CD14-positive monocyte (primary cell): ENCODE measurements at regions not wholly inside any gene's neighbourhood (a gene's known extent, or its start where the extent isn't known, plus 50 kb on each side); places are given as distances from the start of the nearest gene placed in this dataset.

Experiments used
- DNase-seq, 3 donors: peaks; one replicate each; pipeline ENCODE4 v3.0.0-alpha.2; 2011 to 2022
- H2AFZ ChIP-seq: 2 replicates; pipeline ENCODE4 v1.6.0; 2012; ENCODE audit warnings: mild to moderate bottlenecking, low read depth, low read length, inconsistent platforms; ENCODE audit not compliant: insufficient read depth, poor library complexity, severe bottlenecking
- H3K27ac ChIP-seq, 2 donors: 1 replicate in 1 of 2; 2 replicates in 1 of 2; pipeline ENCODE4 v1.5.1; 2012 to 2013; ENCODE audit warnings: low read length in 2 of 2, control low read depth in 1 of 2, inconsistent platforms in 1 of 2, low read depth in 1 of 2, mild to moderate bottlenecking in 1 of 2
- H3K27me3 ChIP-seq, 2 donors: one replicate each; pipeline versions ENCODE4 v1.6.0 to v1.6.1; 2011 to 2013; ENCODE audit warnings: low read length in 2 of 2; ENCODE audit not compliant: control insufficient read depth in 2 of 2, insufficient read depth in 2 of 2
- H3K36me3 ChIP-seq, 2 donors: replicated peaks in 1 of 2; 1 replicate in 1 of 2; 2 replicates in 1 of 2; pipeline versions ENCODE4 v1.5.1 to v1.6.1; 2012 to 2013; ENCODE audit warnings: low read length in 2 of 2, control low read depth in 1 of 2, inconsistent platforms in 1 of 2, mild to moderate bottlenecking in 1 of 2; ENCODE audit not compliant: insufficient read depth in 2 of 2, control insufficient read depth in 1 of 2
- H3K4me1 ChIP-seq, 2 donors: 1 replicate in 1 of 2; 2 replicates in 1 of 2; pipeline versions ENCODE4 v1.5.1 to v1.6.1; 2012 to 2013; ENCODE audit warnings: low read length in 2 of 2, control low read depth in 1 of 2, inconsistent platforms in 1 of 2, mild to moderate bottlenecking in 1 of 2, moderate library complexity in 1 of 2; ENCODE audit not compliant: insufficient read depth in 2 of 2, control insufficient read depth in 1 of 2
- H3K4me2 ChIP-seq: replicated peaks from 2 replicates; pipeline ENCODE3; 2012; ENCODE audit warnings: low read length, moderate library complexity, mild to moderate bottlenecking; ENCODE audit not compliant: poor library complexity, severe bottlenecking; ENCODE audit errors: extremely low read depth
- H3K4me3 ChIP-seq, 3 experiments: fragments of 200-600 bp in 1 of 3; sonication (generic) in 1 of 3; replicated peaks in 1 of 3; 1 replicate in 2 of 3; 2 replicates in 1 of 3; pipeline ENCODE4 v1.5.1; 2011 to 2013; ENCODE audit warnings: low read length in 3 of 3, mild to moderate bottlenecking in 3 of 3, control low read depth in 2 of 3, low read depth in 2 of 3, inconsistent platforms in 1 of 3, moderate library complexity in 1 of 3
- H3K79me2 ChIP-seq: 2 replicates; pipeline ENCODE4 v1.6.0; 2012; ENCODE audit warnings: mild to moderate bottlenecking, control low read depth, inconsistent platforms, low read length, moderate library complexity; ENCODE audit not compliant: insufficient read depth
- H3K9ac ChIP-seq: 2 replicates; pipeline ENCODE4 v1.6.0; 2017; ENCODE audit warnings: low read length, mild to moderate bottlenecking; ENCODE audit not compliant: insufficient read depth, poor library complexity, severe bottlenecking
- H3K9me3 ChIP-seq, 2 donors: replicated peaks in 1 of 2; 1 replicate in 1 of 2; 2 replicates in 1 of 2; pipeline versions ENCODE4 v1.5.1 to v1.6.1; 2012 to 2013; ENCODE audit warnings: low read length in 2 of 2, control low read depth in 1 of 2; ENCODE audit not compliant: control insufficient read depth in 1 of 2, insufficient read depth in 1 of 2
- H4K20me1 ChIP-seq: 2 replicates; pipeline ENCODE4 v1.6.0; 2012; ENCODE audit warnings: mild to moderate bottlenecking, low read length, control low read depth, moderate library complexity; ENCODE audit not compliant: insufficient read depth
- H3K27ac Mint-ChIP-seq, 7 donors: one replicate each; pipeline ENCODE4 v1.8.0; 2020; ENCODE audit warnings: mild to moderate bottlenecking in 7 of 7, mixed read lengths in 7 of 7, moderate library complexity in 6 of 7, inconsistent platforms in 2 of 7
- H3K27me3 Mint-ChIP-seq, 3 donors: one replicate each; pipeline ENCODE4 v1.8.0; 2021 to 2022; ENCODE audit warnings: low read depth in 3 of 3, mild to moderate bottlenecking in 3 of 3, mixed read lengths in 3 of 3, moderate library complexity in 3 of 3, inconsistent platforms in 1 of 3
- H3K36me3 Mint-ChIP-seq, 2 donors: one replicate each; pipeline ENCODE4 v1.8.0; 2020; ENCODE audit warnings: mixed read lengths in 2 of 2, inconsistent platforms in 1 of 2, mild to moderate bottlenecking in 1 of 2
- H3K4me1 Mint-ChIP-seq: one replicate; pipeline ENCODE4 v1.8.0; 2020; ENCODE audit warnings: mild to moderate bottlenecking, mixed read lengths
- H3K4me3 Mint-ChIP-seq, 2 donors: one replicate each; pipeline ENCODE4 v1.8.0; 2020; ENCODE audit warnings: mild to moderate bottlenecking in 2 of 2, mixed read lengths in 2 of 2, moderate library complexity in 1 of 2
- H3K9me3 Mint-ChIP-seq, 7 donors: one replicate each; pipeline ENCODE4 v1.8.0; 2020 to 2022; ENCODE audit warnings: mixed read lengths in 7 of 7, mild to moderate bottlenecking in 6 of 7, moderate library complexity in 6 of 7, inconsistent platforms in 2 of 7
- WGBS: methylation state at CpG from one replicate; pipeline ENCODE4 v1.1.5; 2013; ENCODE audit warnings: missing lambda C conversion rate; ENCODE audit not compliant: insufficient coverage; 5-methylcytosine and 5-hydroxymethylcytosine counted together
- intact Hi-C, 2 donors: fragments of 100-400 bp; cut with micrococcal nuclease; formaldehyde crosslinking; loops; one replicate each; pipeline versions ENCODE4 v1.15.0 to v1.15.1; 2023
- TF ChIP-seq, protein P1 (sequence below): fragments of 200-600 bp; IDR thresholded peaks from one replicate; pipeline ENCODE4 v1.8.0; 2022; ENCODE audit warnings: antibody characterized with exemption, mild to moderate bottlenecking

- Mint-ChIP-seq H3K4me1 (peaks cover 3% of the 10 kb centered on the region), H3K27ac (no peak overlapping the region), H3K4me3 (no peak overlapping the region), H3K36me3 (no peaks in the 10 kb centered on the region), H3K9me3 (peaks cover 0 to 9% (median 1%) of the 10 kb centered on the region in 7 donors), H3K27me3 (peaks cover 3 to 12% (median 4%) of the 10 kb centered on the region in 3 donors)
- intact Hi-C loops: no loop called here
- TF ChIP-seq, protein P1, sequence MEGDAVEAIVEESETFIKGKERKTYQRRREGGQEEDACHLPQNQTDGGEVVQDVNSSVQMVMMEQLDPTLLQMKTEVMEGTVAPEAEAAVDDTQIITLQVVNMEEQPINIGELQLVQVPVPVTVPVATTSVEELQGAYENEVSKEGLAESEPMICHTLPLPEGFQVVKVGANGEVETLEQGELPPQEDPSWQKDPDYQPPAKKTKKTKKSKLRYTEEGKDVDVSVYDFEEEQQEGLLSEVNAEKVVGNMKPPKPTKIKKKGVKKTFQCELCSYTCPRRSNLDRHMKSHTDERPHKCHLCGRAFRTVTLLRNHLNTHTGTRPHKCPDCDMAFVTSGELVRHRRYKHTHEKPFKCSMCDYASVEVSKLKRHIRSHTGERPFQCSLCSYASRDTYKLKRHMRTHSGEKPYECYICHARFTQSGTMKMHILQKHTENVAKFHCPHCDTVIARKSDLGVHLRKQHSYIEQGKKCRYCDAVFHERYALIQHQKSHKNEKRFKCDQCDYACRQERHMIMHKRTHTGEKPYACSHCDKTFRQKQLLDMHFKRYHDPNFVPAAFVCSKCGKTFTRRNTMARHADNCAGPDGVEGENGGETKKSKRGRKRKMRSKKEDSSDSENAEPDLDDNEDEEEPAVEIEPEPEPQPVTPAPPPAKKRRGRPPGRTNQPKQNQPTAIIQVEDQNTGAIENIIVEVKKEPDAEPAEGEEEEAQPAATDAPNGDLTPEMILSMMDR: no peak
- 100% methylated on average over 2 of the region's 8 CpGs for WGBS
- Histone ChIP-seq H3K9ac (no peak overlapping the region), H3K4me2 (no peak overlapping the region), H4K20me1 (no peaks in the 10 kb centered on the region), H2AFZ (no peak overlapping the region), H3K27ac (no peak overlapping the region), H3K4me3 (no peak overlapping the region), H3K4me1 (no peaks in the 10 kb centered on the region), H3K27me3 (no peaks in the 10 kb centered on the region), H3K36me3 (no peaks in the 10 kb centered on the region), H3K79me2 (no peaks in the 10 kb centered on the region), H3K9me3 (no peaks in the 10 kb centered on the region)
- DNase-seq: no peak
These were observed 226.1 kb downstream of the BCOR start for GRCh38 chrX:39871648-39872047.

- TF ChIP-seq, protein P1: no peak
- Mint-ChIP-seq H3K27ac (no peak overlapping the region), H3K4me3 (no peak overlapping the region), H3K27me3 (peaks cover 3 to 8% (median 4%) of the 10 kb centered on the region in 3 donors), H3K36me3 (no peaks in the 10 kb centered on the region), H3K9me3 (peaks cover 0 to 9% (median 0%) of the 10 kb centered on the region in 7 donors), H3K4me1 (peaks cover 3% of the 10 kb centered on the region)
- Histone ChIP-seq H3K9ac (no peak overlapping the region), H3K9me3 (no peaks in the 10 kb centered on the region), H3K27ac (no peak overlapping the region), H3K79me2 (no peaks in the 10 kb centered on the region), H3K36me3 (no peaks in the 10 kb centered on the region), H4K20me1 (no peaks in the 10 kb centered on the region), H3K27me3 (no peaks in the 10 kb centered on the region), H3K4me2 (no peak overlapping the region), H3K4me3 (no peak overlapping the region), H3K4me1 (no peaks in the 10 kb centered on the region), H2AFZ (no peak overlapping the region)
- 100% methylated on average over 1 of the region's 5 CpGs for WGBS
- no peak for DNase-seq
- intact Hi-C loops: no loop called here
These were observed 224.6 kb downstream of the BCOR start for GRCh38 chrX:39873117-39873516.
